H1 (cell line): ENCODE measurements at regions not wholly inside any gene's neighbourhood (a gene's known extent, or its start where the extent isn't known, plus 50 kb on each side); places are given as distances from the start of the nearest gene placed in this dataset.

Experiments
- CHD2 ChIP-seq: IDR thresholded peaks from 2 replicates; pipeline ENCODE4 v1.6.1; 2012; ENCODE audit warnings: low read length, improper control_type of control experiment
- GABPA ChIP-seq: IDR thresholded peaks from 2 replicates; pipeline ENCODE4 v1.6.1; 2011; ENCODE audit warnings: mild to moderate bottlenecking, low read length, moderate library complexity, borderline replicate concordance; ENCODE audit not compliant: insufficient read depth
- NRF1 ChIP-seq: IDR thresholded peaks from 2 replicates; pipeline ENCODE4 v1.6.1; 2011; ENCODE audit warnings: mild to moderate bottlenecking, low read depth, low read length, improper control_type of control experiment
- SIX5 ChIP-seq: IDR thresholded peaks from 2 replicates; pipeline ENCODE4 v1.6.1; 2011; ENCODE audit warnings: mild to moderate bottlenecking, low read depth, low read length
- SP2 ChIP-seq: IDR thresholded peaks from 2 replicates; pipeline ENCODE4 v1.6.1; 2012; ENCODE audit warnings: mild to moderate bottlenecking, low read length, inconsistent platforms

DNA sequence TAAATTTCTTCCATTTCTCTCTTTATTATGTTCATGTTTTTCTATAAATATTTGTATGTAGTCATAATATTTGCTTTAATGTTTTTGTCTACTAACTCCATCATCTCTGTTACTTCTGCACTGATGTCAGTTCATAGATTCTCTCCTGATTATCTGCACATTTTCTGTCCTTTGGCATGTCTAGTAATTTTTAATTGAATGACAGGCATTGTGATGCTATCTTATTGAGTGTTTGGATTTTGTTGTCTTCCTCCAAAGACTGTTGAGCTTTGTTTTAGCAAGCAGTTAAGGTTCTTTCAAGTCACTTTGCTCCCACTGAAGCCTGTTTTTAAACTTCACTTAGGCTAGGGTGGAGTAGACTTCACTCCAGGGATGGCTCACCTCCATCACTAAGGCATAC is 276.8 kb downstream of the DLEU7 start (continued):
- TF ChIP-seq GABPA (no peak), SP2 (no peak), CHD2 (no peak), SIX5 (no peak), NRF1 (no peak)
